ENCODE measurements at regions not wholly inside any gene's neighbourhood (a gene's known extent, or its start where the extent isn't known, plus 50 kb on each side); places are given as distances from the start of the nearest gene placed in this dataset.

DNA sequence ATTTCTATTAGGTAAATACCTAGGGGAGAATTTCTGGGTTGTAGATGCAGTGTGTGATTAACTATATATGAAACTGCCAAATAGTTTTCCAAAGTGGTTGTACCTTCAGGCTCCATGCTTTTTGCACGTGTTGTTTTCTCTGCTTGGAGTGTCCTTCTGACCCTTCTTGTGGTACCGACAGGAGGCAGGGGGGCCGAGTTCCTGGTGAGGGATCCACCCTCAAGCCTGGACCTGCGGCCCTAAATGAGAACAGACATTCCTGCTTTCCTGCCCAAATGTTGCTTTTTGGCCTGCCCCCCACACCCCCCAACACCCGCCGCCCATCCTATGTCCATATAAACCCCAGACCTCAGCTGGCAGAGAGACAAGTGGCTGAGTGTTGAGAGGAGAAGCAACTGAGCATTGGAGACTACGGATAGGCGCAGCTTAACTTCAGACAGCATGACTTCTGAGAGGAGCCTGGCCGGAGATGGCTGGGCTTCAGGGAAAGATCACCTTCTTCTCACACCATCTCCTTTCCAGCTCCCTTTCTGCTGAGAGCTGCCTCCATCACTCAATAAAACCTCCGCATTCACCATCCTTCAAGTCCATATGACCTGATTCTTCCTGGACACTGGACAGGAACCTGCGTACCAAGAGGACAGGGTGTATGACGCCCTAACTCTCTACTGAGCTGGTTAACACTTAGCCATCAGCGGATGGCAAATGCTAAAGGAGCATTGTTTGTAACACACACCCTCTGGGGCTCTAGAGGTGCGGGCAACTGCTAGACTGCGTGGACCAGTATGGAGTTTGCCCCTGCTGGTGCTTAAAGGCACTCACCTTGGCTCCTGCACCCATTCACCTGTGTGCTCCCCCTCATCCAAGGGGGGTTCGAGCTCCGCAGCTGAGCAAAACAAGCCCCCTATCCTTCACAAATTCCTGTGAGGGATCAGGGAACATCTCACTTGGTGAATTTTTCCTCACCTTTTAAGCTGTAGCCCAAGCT lies 194.7 kb upstream of the FBXO33 start:
- peaks cover 15% of the 10 kb centered on the region for H3K27me3 Mint-ChIP-seq
- no peak overlapping the region for H3K4me3 Mint-ChIP-seq
- H3K4me1 Mint-ChIP-seq (ENCODE audit: unreplicated experiment), result no peaks in the 10 kb centered on the region
- H3K9me3 Mint-ChIP-seq, result no peaks in the 10 kb centered on the region
- TF ChIP-seq, protein P1, sequence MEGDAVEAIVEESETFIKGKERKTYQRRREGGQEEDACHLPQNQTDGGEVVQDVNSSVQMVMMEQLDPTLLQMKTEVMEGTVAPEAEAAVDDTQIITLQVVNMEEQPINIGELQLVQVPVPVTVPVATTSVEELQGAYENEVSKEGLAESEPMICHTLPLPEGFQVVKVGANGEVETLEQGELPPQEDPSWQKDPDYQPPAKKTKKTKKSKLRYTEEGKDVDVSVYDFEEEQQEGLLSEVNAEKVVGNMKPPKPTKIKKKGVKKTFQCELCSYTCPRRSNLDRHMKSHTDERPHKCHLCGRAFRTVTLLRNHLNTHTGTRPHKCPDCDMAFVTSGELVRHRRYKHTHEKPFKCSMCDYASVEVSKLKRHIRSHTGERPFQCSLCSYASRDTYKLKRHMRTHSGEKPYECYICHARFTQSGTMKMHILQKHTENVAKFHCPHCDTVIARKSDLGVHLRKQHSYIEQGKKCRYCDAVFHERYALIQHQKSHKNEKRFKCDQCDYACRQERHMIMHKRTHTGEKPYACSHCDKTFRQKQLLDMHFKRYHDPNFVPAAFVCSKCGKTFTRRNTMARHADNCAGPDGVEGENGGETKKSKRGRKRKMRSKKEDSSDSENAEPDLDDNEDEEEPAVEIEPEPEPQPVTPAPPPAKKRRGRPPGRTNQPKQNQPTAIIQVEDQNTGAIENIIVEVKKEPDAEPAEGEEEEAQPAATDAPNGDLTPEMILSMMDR (conservative IDR thresholded peaks at IDR 0.05), result no peak
- no peak overlapping the region for H3K27ac Mint-ChIP-seq
- no peaks in the 10 kb centered on the region for H3K36me3 Mint-ChIP-seq
- no peak for DNase-seq (ENCODE audit: extremely low spot score, unreplicated experiment)

GRCh38 chr14:39621678-39622077 lies 189.4 kb upstream of the FBXO33 start:
- no peak for DNase-seq (ENCODE audit: extremely low spot score, unreplicated experiment)
- no peak overlapping the region for H3K27ac Mint-ChIP-seq
- no peaks in the 10 kb centered on the region for H3K4me1 Mint-ChIP-seq (ENCODE audit: unreplicated experiment)
- TF ChIP-seq, protein P1 (conservative IDR thresholded peaks at IDR 0.05), result no peak
- H3K36me3 Mint-ChIP-seq, result no peaks in the 10 kb centered on the region
- peaks cover 15% of the 10 kb centered on the region for H3K27me3 Mint-ChIP-seq
- H3K4me3 Mint-ChIP-seq, result no peak overlapping the region
- no peaks in the 10 kb centered on the region for H3K9me3 Mint-ChIP-seq

- H3K9me3 Mint-ChIP-seq, result no peaks in the 10 kb centered on the region
- DNase-seq (ENCODE audit: extremely low spot score, unreplicated experiment), result no peak
- TF ChIP-seq, protein P1 (conservative IDR thresholded peaks at IDR 0.05), result no peak
- peaks cover 14% of the 10 kb centered on the region for H3K27me3 Mint-ChIP-seq
- no peaks in the 10 kb centered on the region for H3K36me3 Mint-ChIP-seq
- no peak overlapping the region for H3K27ac Mint-ChIP-seq
- no peaks in the 10 kb centered on the region for H3K4me1 Mint-ChIP-seq (ENCODE audit: unreplicated experiment)
- no peak overlapping the region for H3K4me3 Mint-ChIP-seq
These were observed 189.0 kb upstream of the FBXO33 start for GRCh38 chr14:39621223-39621622.

GRCh38 chr14:39617537-39617936 lies 185.3 kb upstream of the FBXO33 start:
- Mint-ChIP-seq H3K9me3 (no peaks in the 10 kb centered on the region), H3K27me3 (no peaks in the 10 kb centered on the region), H3K36me3 (no peaks in the 10 kb centered on the region), H3K4me1 (ENCODE audit: unreplicated experiment) (no peaks in the 10 kb centered on the region), H3K27ac (no peak overlapping the region), H3K4me3 (no peak overlapping the region)
- TF ChIP-seq, protein P1 (conservative IDR thresholded peaks at IDR 0.05), result no peak
- DNase-seq (ENCODE audit: extremely low spot score, unreplicated experiment), result no peak

GRCh38 chr14:39615352-39615751 lies 183.1 kb upstream of the FBXO33 start:
- no peaks in the 10 kb centered on the region for H3K27me3 Mint-ChIP-seq
- H3K9me3 Mint-ChIP-seq, result no peaks in the 10 kb centered on the region
- no peak for DNase-seq (ENCODE audit: extremely low spot score, unreplicated experiment)
- TF ChIP-seq, protein P1 (conservative IDR thresholded peaks at IDR 0.05), result no peak
- no peaks in the 10 kb centered on the region for H3K36me3 Mint-ChIP-seq
- H3K4me3 Mint-ChIP-seq, result no peak overlapping the region
- no peak overlapping the region for H3K27ac Mint-ChIP-seq
- no peaks in the 10 kb centered on the region for H3K4me1 Mint-ChIP-seq (ENCODE audit: unreplicated experiment)

Data from type B pancreatic cell (in vitro differentiated cells).